ENCODE measurements at regions not wholly inside any gene's neighbourhood (a gene's known extent, or its start where the extent isn't known, plus 50 kb on each side); places are given as distances from the start of the nearest gene placed in this dataset.

GRCh38 chr2:51251356-51251755 is 219.4 kb upstream of the NRXN1 start:
- intact Hi-C loops (cut with micrococcal nuclease; ENCODE audit: unreplicated experiment): no loop called here
- no peaks in the 10 kb centered on the region for H3K9me3 ChIP-seq (ENCODE audit: insufficient read depth, low read depth)
- H3K27ac ChIP-seq: no peak overlapping the region
- H3F3A ChIP-seq (ENCODE audit: insufficient read depth, low read depth): no peaks in the 10 kb centered on the region
- ChIA-PET CTCF (no interaction called here), POLR2A (ENCODE audit: unreplicated experiment) (no interaction called here)
- no peaks in the 10 kb centered on the region for H3K79me2 ChIP-seq (ENCODE audit: low read depth)
- no peaks in the 10 kb centered on the region for H3K4me1 ChIP-seq (replicated peaks; ENCODE audit: insufficient read depth)
- H3K9me2 ChIP-seq (ENCODE audit: insufficient read depth): peaks cover 5% of the 10 kb centered on the region; the same call in 1 of the 2 replicates
- no peak overlapping the region for H3K4me2 ChIP-seq
- H3K36me3 ChIP-seq (ENCODE audit: low read depth): no peaks in the 10 kb centered on the region
- H3K27me3 ChIP-seq (ENCODE audit: insufficient read depth, low read depth): no peaks in the 10 kb centered on the region
- no peak overlapping the region for H3K4me3 ChIP-seq
- no peaks in the 10 kb centered on the region for H4K20me1 ChIP-seq (ENCODE audit: insufficient read depth)
- BruUV-seq (replicated peaks): no TSS peak
- H2AFZ ChIP-seq: no peak overlapping the region
- no peak for TF ChIP-seq EZH2 (IDR thresholded peaks at IDR 0.05; ENCODE audit: low read depth)
- TF ChIP-seq, protein P1, sequence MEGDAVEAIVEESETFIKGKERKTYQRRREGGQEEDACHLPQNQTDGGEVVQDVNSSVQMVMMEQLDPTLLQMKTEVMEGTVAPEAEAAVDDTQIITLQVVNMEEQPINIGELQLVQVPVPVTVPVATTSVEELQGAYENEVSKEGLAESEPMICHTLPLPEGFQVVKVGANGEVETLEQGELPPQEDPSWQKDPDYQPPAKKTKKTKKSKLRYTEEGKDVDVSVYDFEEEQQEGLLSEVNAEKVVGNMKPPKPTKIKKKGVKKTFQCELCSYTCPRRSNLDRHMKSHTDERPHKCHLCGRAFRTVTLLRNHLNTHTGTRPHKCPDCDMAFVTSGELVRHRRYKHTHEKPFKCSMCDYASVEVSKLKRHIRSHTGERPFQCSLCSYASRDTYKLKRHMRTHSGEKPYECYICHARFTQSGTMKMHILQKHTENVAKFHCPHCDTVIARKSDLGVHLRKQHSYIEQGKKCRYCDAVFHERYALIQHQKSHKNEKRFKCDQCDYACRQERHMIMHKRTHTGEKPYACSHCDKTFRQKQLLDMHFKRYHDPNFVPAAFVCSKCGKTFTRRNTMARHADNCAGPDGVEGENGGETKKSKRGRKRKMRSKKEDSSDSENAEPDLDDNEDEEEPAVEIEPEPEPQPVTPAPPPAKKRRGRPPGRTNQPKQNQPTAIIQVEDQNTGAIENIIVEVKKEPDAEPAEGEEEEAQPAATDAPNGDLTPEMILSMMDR (conservative IDR thresholded peaks at IDR 0.05): no peak
- no peak for DNase-seq

- CTCF ChIA-PET: no interaction called here
- no peaks in the 10 kb centered on the region for H3K27me3 ChIP-seq (ENCODE audit: insufficient read depth, low read depth)
- H3K27ac ChIP-seq: no peak overlapping the region
- no peak overlapping the region for H3K4me3 ChIP-seq
- H3K9me2 ChIP-seq (ENCODE audit: insufficient read depth): no peaks in the 10 kb centered on the region
- POLR2A ChIA-PET (ENCODE audit: unreplicated experiment): no interaction called here
- DNase-seq: no peak
- no peaks in the 10 kb centered on the region for H3K9me3 ChIP-seq (ENCODE audit: insufficient read depth, low read depth)
- H2AFZ ChIP-seq: no peak overlapping the region
- intact Hi-C loops (cut with micrococcal nuclease; ENCODE audit: unreplicated experiment): no loop called here
- H3K4me1 ChIP-seq (replicated peaks; ENCODE audit: insufficient read depth): no peaks in the 10 kb centered on the region
- H3F3A ChIP-seq (ENCODE audit: insufficient read depth, low read depth): no peaks in the 10 kb centered on the region; the same call in 1 of the 2 replicates
- H3K36me3 ChIP-seq (ENCODE audit: low read depth): no peaks in the 10 kb centered on the region
- H4K20me1 ChIP-seq (ENCODE audit: insufficient read depth): no peaks in the 10 kb centered on the region
- no peak for TF ChIP-seq EZH2 (IDR thresholded peaks at IDR 0.05; ENCODE audit: low read depth)
- TF ChIP-seq, protein P1 (conservative IDR thresholded peaks at IDR 0.05): no peak
- H3K79me2 ChIP-seq (ENCODE audit: low read depth): no peaks in the 10 kb centered on the region
- H3K4me2 ChIP-seq: no peak overlapping the region
- no TSS peak for BruUV-seq (replicated peaks)
Observed at GRCh38 chr2:51247252-51247805, 215.4 kb upstream of the NRXN1 start.

DNA sequence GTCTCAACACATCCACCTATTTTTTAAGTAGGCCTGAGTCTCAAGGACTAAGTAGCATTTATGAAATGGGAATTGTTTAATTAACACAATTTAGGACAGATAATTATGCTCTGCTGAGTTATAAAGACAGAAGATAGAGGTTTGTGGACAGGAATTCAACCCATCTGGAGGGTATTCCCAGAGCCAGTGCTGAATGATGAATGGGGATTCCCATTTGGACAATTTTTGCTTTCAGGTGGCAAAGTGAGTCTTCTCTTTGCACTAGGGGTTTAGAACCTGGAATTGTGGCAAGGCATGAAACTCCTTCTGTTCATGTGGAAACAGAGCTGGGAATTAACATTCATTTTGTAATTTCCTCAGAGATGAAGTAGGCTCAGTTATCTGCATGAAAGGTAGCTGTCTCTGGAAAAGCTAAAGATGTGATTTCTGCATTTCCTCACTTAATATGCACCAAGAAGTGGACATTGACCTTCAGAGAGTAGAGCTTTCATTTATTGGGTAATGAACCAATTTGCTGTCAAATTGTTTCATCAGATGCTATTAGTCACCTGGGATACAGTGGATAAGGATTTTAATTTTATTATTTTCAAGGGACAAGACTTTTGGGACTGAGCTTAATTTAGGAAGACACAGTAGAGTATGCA is 212.1 kb upstream of the NRXN1 start:
- no peak for DNase-seq
- POLR2A ChIA-PET (ENCODE audit: unreplicated experiment): no interaction called here
- Histone ChIP-seq H4K20me1 (ENCODE audit: insufficient read depth) (no peaks in the 10 kb centered on the region), H3K27ac (no peak overlapping the region), H3K4me1 (replicated peaks; ENCODE audit: insufficient read depth) (no peaks in the 10 kb centered on the region), H3K4me3 (no peak overlapping the region), H3K4me2 (no peak overlapping the region), H3F3A (ENCODE audit: insufficient read depth, low read depth) (no peaks in the 10 kb centered on the region; the same call in 1 of the 2 replicates), H3K36me3 (ENCODE audit: low read depth) (no peaks in the 10 kb centered on the region), H3K9me2 (ENCODE audit: insufficient read depth) (no peaks in the 10 kb centered on the region), H3K79me2 (ENCODE audit: low read depth) (no peaks in the 10 kb centered on the region), H2AFZ (no peak overlapping the region), H3K27me3 (ENCODE audit: insufficient read depth, low read depth) (no peaks in the 10 kb centered on the region), H3K9me3 (ENCODE audit: insufficient read depth, low read depth) (no peaks in the 10 kb centered on the region)
- BruUV-seq (replicated peaks): no TSS peak
- CTCF ChIA-PET: no interaction called here
- intact Hi-C loops (cut with micrococcal nuclease; ENCODE audit: unreplicated experiment): no loop called here
- TF ChIP-seq EZH2 (IDR thresholded peaks at IDR 0.05; ENCODE audit: low read depth): no peak
- TF ChIP-seq, protein P1 (conservative IDR thresholded peaks at IDR 0.05): no peak

Data from PC-9 (cell line).